Gastrocnemius medialis (tissue), 4 donors: ENCODE measurements at regions not wholly inside any gene's neighbourhood (a gene's known extent, or its start where the extent isn't known, plus 50 kb on each side); places are given as distances from the start of the nearest gene placed in this dataset.
"Not testable (repeated sequence)": the region's sequence is repeated elsewhere in the genome, so short reads cannot be mapped to it uniquely, and the experiment has no call there.

ENCODE experiments used
- CTCF ChIP-seq, 5 experiments: fragments of 450-650 bp in 3 of 5; fragments of 200-600 bp in 2 of 5; sonication (generic) in 2 of 5; IDR thresholded peaks in 4 of 5; conservative IDR thresholded peaks in 1 of 5; 1 replicate in 4 of 5; 2 replicates in 1 of 5; pipeline ENCODE4 v1.5.1; 2016 to 2019; ENCODE audit warnings: antibody characterized with exemption in 5 of 5, mild to moderate bottlenecking in 3 of 5, moderate library complexity in 3 of 5
- POLR2A ChIP-seq, 2 donors: fragments of 450-650 bp; IDR thresholded peaks; one replicate each; pipeline ENCODE4 v1.6.1; 2017; ENCODE audit warnings: antibody characterized with exemption in 2 of 2, mild to moderate bottlenecking in 2 of 2, moderate library complexity in 2 of 2

GRCh38 chr2:175840765-175841164, 161.3 kb downstream of the LNPK start:
- not testable (repeated sequence) for TF ChIP-seq CTCF (IDR thresholded peaks at IDR 0.05 in 4 of 5, conservative IDR thresholded peaks at IDR 0.05 in 1 of 5); POLR2A (IDR thresholded peaks at IDR 0.05)
